ENCODE measurements at regions not wholly inside any gene's neighbourhood (a gene's known extent, or its start where the extent isn't known, plus 50 kb on each side); places are given as distances from the start of the nearest gene placed in this dataset.

DNA sequence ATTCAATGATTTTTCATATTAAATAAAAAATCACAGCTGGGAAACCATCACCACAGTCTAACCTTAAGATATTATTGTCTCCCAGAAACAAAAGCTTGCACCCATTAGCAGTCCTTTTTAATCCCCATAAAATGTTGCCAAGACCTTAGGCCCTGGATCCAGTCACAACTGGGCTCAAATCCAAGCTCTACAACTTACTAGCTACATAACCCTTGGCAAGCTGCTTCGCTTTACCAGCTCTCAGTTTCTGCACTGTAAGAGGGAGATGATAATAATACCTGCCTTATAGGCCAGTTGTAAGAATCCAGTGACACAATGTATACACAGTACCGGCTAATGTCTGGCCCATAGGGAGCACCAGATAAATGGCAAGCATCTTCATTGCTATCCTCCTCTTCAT is 400.9 kb upstream of the FGF13 start:
- H3K4me3 ChIP-seq (ENCODE audit: low read depth, low read length), result no peak overlapping the region
- TF ChIP-seq, protein P1, sequence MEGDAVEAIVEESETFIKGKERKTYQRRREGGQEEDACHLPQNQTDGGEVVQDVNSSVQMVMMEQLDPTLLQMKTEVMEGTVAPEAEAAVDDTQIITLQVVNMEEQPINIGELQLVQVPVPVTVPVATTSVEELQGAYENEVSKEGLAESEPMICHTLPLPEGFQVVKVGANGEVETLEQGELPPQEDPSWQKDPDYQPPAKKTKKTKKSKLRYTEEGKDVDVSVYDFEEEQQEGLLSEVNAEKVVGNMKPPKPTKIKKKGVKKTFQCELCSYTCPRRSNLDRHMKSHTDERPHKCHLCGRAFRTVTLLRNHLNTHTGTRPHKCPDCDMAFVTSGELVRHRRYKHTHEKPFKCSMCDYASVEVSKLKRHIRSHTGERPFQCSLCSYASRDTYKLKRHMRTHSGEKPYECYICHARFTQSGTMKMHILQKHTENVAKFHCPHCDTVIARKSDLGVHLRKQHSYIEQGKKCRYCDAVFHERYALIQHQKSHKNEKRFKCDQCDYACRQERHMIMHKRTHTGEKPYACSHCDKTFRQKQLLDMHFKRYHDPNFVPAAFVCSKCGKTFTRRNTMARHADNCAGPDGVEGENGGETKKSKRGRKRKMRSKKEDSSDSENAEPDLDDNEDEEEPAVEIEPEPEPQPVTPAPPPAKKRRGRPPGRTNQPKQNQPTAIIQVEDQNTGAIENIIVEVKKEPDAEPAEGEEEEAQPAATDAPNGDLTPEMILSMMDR (IDR thresholded peaks at IDR 0.05; ENCODE audit: low read depth, low read length), result no peak

GRCh38 chrX:139106069-139106468 is 394.6 kb upstream of the FGF13 start:
- no peak overlapping the region for H3K4me3 ChIP-seq (ENCODE audit: low read depth, low read length)
- TF ChIP-seq, protein P1 (IDR thresholded peaks at IDR 0.05; ENCODE audit: low read depth, low read length), result no peak

GRCh38 chrX:139094671-139095592 is 383.4 kb upstream of the FGF13 start:
- TF ChIP-seq, protein P1 (IDR thresholded peaks at IDR 0.05; ENCODE audit: low read depth, low read length), result no peak
- no peak overlapping the region for H3K4me3 ChIP-seq (ENCODE audit: low read depth, low read length)

DNA sequence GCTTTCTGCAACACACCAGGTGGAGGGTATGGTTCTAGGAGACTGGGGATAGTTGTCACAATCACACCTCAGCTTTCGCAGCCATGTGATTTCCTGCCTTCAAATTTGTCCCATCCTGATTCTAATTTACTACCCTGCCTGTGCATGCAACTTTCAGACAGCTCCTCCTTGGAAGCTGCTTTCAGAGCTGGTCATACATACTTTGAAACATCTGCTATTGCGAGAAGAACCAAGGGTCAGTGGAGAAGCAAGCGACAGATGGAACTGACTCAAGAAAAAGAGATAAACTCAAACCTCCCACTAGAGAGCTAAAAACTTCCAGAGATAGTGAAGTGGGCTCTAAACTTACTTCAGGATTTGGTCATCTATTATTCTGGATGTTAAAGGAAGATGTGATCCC is 381.7 kb upstream of the FGF13 start:
- TF ChIP-seq, protein P1 (IDR thresholded peaks at IDR 0.05; ENCODE audit: low read depth, low read length), result no peak
- H3K4me3 ChIP-seq (ENCODE audit: low read depth, low read length), result no peak overlapping the region

DNA sequence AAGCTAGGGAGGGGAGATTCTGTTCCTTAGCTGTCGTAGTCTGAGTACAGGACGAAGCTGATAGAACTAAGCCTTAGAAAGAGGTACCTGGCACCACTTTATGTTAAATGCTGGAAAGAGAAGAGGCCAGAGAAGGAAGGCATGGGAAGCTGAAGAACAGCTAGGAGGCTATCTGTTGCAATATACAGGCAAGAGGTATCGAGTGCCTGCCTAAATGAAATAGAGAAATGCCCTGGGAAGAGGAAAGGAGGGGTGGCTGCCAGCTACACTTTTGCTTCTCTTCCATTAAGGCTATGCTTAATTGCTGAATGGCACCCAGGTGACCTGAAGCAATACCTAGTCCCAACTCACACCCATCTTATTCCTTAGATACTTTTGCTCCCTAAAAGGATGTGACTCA is 380.4 kb upstream of the FGF13 start:
- H3K4me3 ChIP-seq (ENCODE audit: low read depth, low read length), result no peak overlapping the region
- TF ChIP-seq, protein P1 (IDR thresholded peaks at IDR 0.05; ENCODE audit: low read depth, low read length), result no peak

DNA sequence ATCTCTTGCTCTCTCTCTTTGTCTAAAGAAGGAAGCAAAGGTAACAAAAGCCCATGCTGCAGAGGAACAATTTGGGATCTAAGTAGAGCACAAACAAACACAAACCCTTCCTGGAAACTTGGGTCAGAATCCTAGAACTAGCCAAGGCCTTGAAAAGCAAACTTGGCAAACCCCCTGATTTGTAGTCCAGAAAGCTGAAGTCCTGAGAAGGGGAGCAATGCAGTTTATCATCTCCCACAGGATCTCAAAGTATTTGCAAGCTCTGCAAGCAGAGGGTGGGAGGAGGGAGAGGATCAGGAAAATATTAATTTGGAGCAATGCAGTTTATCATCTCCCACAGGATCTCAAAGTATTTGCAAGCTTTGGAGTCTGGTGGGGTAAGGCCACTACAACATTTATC is 379.5 kb upstream of the FGF13 start:
- TF ChIP-seq, protein P1 (IDR thresholded peaks at IDR 0.05; ENCODE audit: low read depth, low read length), result no peak
- H3K4me3 ChIP-seq (ENCODE audit: low read depth, low read length), result no peak overlapping the region

DNA sequence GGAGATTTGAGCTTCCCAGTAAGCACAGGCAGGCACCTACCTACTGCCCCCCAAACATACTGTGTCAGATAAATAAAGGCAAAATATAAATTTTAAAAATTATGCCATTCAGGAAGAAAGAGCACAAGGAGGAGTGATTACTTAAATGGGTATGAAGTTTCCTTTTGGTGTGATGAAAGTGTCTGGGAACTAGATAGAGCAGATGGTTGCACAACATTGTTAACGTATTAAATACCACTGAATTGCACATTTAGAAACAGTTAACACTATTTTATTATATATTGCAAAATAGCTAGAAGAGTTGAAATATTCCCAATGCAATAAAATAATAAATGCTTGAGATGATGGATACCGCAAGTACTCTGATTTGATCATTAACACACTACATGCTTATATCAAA is 374.7 kb upstream of the FGF13 start:
- H3K4me3 ChIP-seq (ENCODE audit: low read depth, low read length), result no peak overlapping the region
- TF ChIP-seq, protein P1 (IDR thresholded peaks at IDR 0.05; ENCODE audit: low read depth, low read length), result no peak

All from WI38 (cell line).